ENCODE measurements at regions not wholly inside any gene's neighbourhood (a gene's known extent, or its start where the extent isn't known, plus 50 kb on each side); places are given as distances from the start of the nearest gene placed in this dataset.

- Mint-ChIP-seq H3K9me3 (peaks cover 0 to 4% of the 10 kb centered on the region in 2 donors), H3K27me3 (ENCODE audit: low read depth) (no peaks in the 10 kb centered on the region), H3K4me3 (no peak overlapping the region), H3K27ac (no peak overlapping the region), H3K36me3 (ENCODE audit: insufficient read depth in 2 of 2) (no peaks in the 10 kb centered on the region), H3K4me1 (ENCODE audit: low read depth) (no peaks in the 10 kb centered on the region)
- ATAC-seq (replicated peaks in 1 of 2) (no peak), DNase-seq (no peak)
These were observed 69.1 kb downstream of the MBL2 start for GRCh38 chr10:52703451-52703850.

DNA sequence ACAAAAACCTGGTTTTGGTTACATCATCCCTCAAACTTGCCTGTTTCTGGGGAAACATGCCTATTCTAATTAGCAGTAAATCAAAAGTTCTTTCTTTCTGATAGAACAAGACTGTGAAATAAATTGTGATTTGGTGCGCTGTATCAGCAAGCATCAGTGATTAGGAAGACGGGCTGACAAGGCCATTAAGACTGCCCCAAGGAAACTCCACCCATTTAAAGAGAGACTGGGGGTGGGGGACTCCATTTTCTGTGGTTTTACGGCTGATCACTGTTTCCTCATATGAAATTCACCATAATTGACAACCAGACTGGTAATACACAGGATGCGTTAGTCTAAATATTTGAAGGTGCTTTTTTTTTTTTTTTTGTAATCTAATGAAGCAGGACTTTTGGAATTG is 68.7 kb downstream of the MBL2 start:
- no peaks in the 10 kb centered on the region for H3K27me3 Mint-ChIP-seq (ENCODE audit: low read depth)
- H3K4me1 Mint-ChIP-seq (ENCODE audit: low read depth) = no peaks in the 10 kb centered on the region
- H3K27ac Mint-ChIP-seq = no peak overlapping the region
- H3K36me3 Mint-ChIP-seq (ENCODE audit: insufficient read depth in 2 of 2) = no peaks in the 10 kb centered on the region
- H3K4me3 Mint-ChIP-seq = no peak overlapping the region
- ATAC-seq (replicated peaks in 1 of 2) (no peak), DNase-seq (no peak)
- H3K9me3 Mint-ChIP-seq = peaks cover 0 to 2% of the 10 kb centered on the region in 2 donors

- no peaks in the 10 kb centered on the region for H3K27me3 Mint-ChIP-seq (ENCODE audit: low read depth)
- ATAC-seq (replicated peaks in 1 of 2) (no peak), DNase-seq (no peak)
- H3K4me3 Mint-ChIP-seq = no peak overlapping the region
- H3K4me1 Mint-ChIP-seq (ENCODE audit: low read depth) = no peaks in the 10 kb centered on the region
- no peak overlapping the region for H3K27ac Mint-ChIP-seq
- no peaks in the 10 kb centered on the region for H3K36me3 Mint-ChIP-seq (ENCODE audit: insufficient read depth in 2 of 2)
- peaks cover 2% of the 10 kb centered on the region in 2 donors for H3K9me3 Mint-ChIP-seq
These were observed 66.1 kb downstream of the MBL2 start for GRCh38 chr10:52706332-52707070.

All from activated T-cell treated with anti-CD3 and anti-CD28 coated beads, Interleukin-2, amount 50 U/mL, for 72 hours (primary cell).